Activated B cell treated with CpG ODN at 0.5 μM for 24 hours (primary cell): ENCODE measurements at regions not wholly inside any gene's neighbourhood (a gene's known extent, or its start where the extent isn't known, plus 50 kb on each side); places are given as distances from the start of the nearest gene placed in this dataset.

ENCODE experiments used
- ATAC-seq: fragments of 200-7000 bp; cut with Tn5 transposase; one replicate; pipeline ENCODE4 v1.10.0; 2021; ENCODE audit warnings: low read depth, mild to moderate bottlenecking, moderate library complexity
- CTCF ChIA-PET: fragments of 350-600 bp; sonication (Branson Sonifier 250); formaldehyde crosslinking; loops from one replicate; lab custom pipeline; 2021; ENCODE audit warnings: antibody characterized with exemption; lab: Charles Lee
- POLR2A ChIA-PET: fragments of 350-600 bp; sonication (Branson Sonifier 250); formaldehyde crosslinking; loops from one replicate; lab custom pipeline; 2021; ENCODE audit warnings: antibody characterized with exemption; lab: Charles Lee
- DNase-seq: peaks from one replicate; pipeline ENCODE4 v3.0.0; 2022
- H3K27ac Mint-ChIP-seq: one replicate; pipeline ENCODE4 v1.8.0; 2020; ENCODE audit warnings: mixed read lengths
- H3K27me3 Mint-ChIP-seq: one replicate; pipeline ENCODE4 v1.8.0; 2021; ENCODE audit warnings: mixed read lengths
- H3K36me3 Mint-ChIP-seq: one replicate; pipeline ENCODE4 v1.8.0; 2021; ENCODE audit warnings: low read depth, mixed read lengths
- H3K4me1 Mint-ChIP-seq: one replicate; pipeline ENCODE4 v1.8.0; 2021; ENCODE audit warnings: mixed read lengths
- H3K4me3 Mint-ChIP-seq: one replicate; pipeline ENCODE4 v1.8.0; 2020; ENCODE audit warnings: mild to moderate bottlenecking, mixed read lengths
- H3K9me3 Mint-ChIP-seq: one replicate; pipeline ENCODE4 v1.8.0; 2020; ENCODE audit warnings: mixed read lengths
- CTCF ChIP-seq: fragments of 200-600 bp; IDR thresholded peaks from one replicate; pipeline ENCODE4 v1.8.0; 2022; ENCODE audit warnings: antibody characterized with exemption, mild to moderate bottlenecking
- intact Hi-C: fragments of 100-400 bp; cut with micrococcal nuclease; formaldehyde crosslinking; loops from one replicate; pipeline ENCODE4 v1.15.1; 2024

GRCh38 chr11:16685914-16686313 is 52.5 kb upstream of the C11orf58 start:
- Mint-ChIP-seq H3K27me3 (peaks cover 2% of the 10 kb centered on the region), H3K4me1 (no peaks in the 10 kb centered on the region), H3K4me3 (no peak overlapping the region), H3K36me3 (no peaks in the 10 kb centered on the region), H3K27ac (no peak overlapping the region), H3K9me3 (peaks cover 6% of the 10 kb centered on the region)
- ATAC-seq (no peak), DNase-seq (no peak)
- ChIA-PET CTCF (no interaction called here), POLR2A (no interaction called here)
- no peak for TF ChIP-seq CTCF
- intact Hi-C loops = no loop called here

GRCh38 chr11:16678466-16679116 is 59.9 kb upstream of the C11orf58 start:
- no peak for DNase-seq
- TF ChIP-seq CTCF = no peak
- no peak overlapping the region for H3K27ac Mint-ChIP-seq
- POLR2A ChIA-PET = no interaction called here
- H3K4me1 Mint-ChIP-seq = no peaks in the 10 kb centered on the region
- H3K36me3 Mint-ChIP-seq = no peaks in the 10 kb centered on the region
- intact Hi-C loops = no loop called here
- CTCF ChIA-PET = no interaction called here
- peaks cover 9% of the 10 kb centered on the region for H3K9me3 Mint-ChIP-seq
- no peak overlapping the region for H3K4me3 Mint-ChIP-seq
- no peak for ATAC-seq
- peaks cover 2% of the 10 kb centered on the region for H3K27me3 Mint-ChIP-seq

- Mint-ChIP-seq H3K36me3 (no peaks in the 10 kb centered on the region), H3K4me1 (no peaks in the 10 kb centered on the region), H3K4me3 (no peak overlapping the region), H3K9me3 (peaks cover 16% of the 10 kb centered on the region), H3K27me3 (peaks cover 6% of the 10 kb centered on the region), H3K27ac (no peak overlapping the region)
- ATAC-seq = no peak
- ChIA-PET POLR2A (no interaction called here), CTCF (no interaction called here)
- DNase-seq = no peak
- no peak for TF ChIP-seq CTCF
- intact Hi-C loops = no loop called here
These were observed 68.5 kb upstream of the C11orf58 start for GRCh38 chr11:16669799-16670415.

- intact Hi-C loops = no loop called here
- no peak for TF ChIP-seq CTCF
- Mint-ChIP-seq H3K9me3 (peaks cover 23% of the 10 kb centered on the region), H3K4me3 (no peak overlapping the region), H3K27ac (no peak overlapping the region), H3K4me1 (no peaks in the 10 kb centered on the region), H3K27me3 (peaks cover 10% of the 10 kb centered on the region), H3K36me3 (no peaks in the 10 kb centered on the region)
- ChIA-PET POLR2A (no interaction called here), CTCF (interaction anchor here (0.6 kb wide), 1 partner anchor 32 kb away, joined by 3 read pairs; no protein-coding TSS in a partner anchor)
- no peak for ATAC-seq
- DNase-seq = no peak
These were observed 105.9 kb upstream of the C11orf58 start for GRCh38 chr11:16632295-16633200.

- Mint-ChIP-seq H3K9me3 (peaks cover 15% of the 10 kb centered on the region), H3K4me1 (no peaks in the 10 kb centered on the region), H3K4me3 (no peak overlapping the region), H3K36me3 (no peaks in the 10 kb centered on the region), H3K27ac (no peak overlapping the region), H3K27me3 (peaks cover 15% of the 10 kb centered on the region)
- ATAC-seq (no peak), DNase-seq (no peak)
- no peak for TF ChIP-seq CTCF
- POLR2A ChIA-PET = no interaction called here
- CTCF ChIA-PET = no interaction called here
- intact Hi-C loops = no loop called here
These were observed 107.8 kb upstream of the C11orf58 start for GRCh38 chr11:16630651-16631050.
